HCT116 (cell line): ENCODE measurements at regions not wholly inside any gene's neighbourhood (a gene's known extent, or its start where the extent isn't known, plus 50 kb on each side); places are given as distances from the start of the nearest gene placed in this dataset.

Source experiments
- ATAC-seq: fragments of 200-7000 bp; cut with Tn5 transposase; 2 replicates; pipeline ENCODE4 v1.9.1; 2020; ENCODE audit warnings: mild to moderate bottlenecking, moderate library complexity
- BruUV-seq: library from RNA; stranded (reverse); fragments of 400-500 nt; replicated peaks from 2 replicates; lab custom pipeline; 2021; lab: Mats Ljungman, UMichigan
- CTCF ChIA-PET: fragments of 300-600 bp; sonication (Branson Sonifier 250); formaldehyde crosslinking; loops from one replicate; lab custom pipeline; 2021; ENCODE audit warnings: antibody characterized with exemption; lab: Charles Lee
- POLR2A ChIA-PET: fragments of 300-600, 350-600 bp; sonication (Branson Sonifier 250); formaldehyde crosslinking; loops from one replicate; lab custom pipeline; 2021; ENCODE audit warnings: antibody characterized with exemption; lab: Charles Lee
- RAD21 ChIA-PET, 2 experiments: fragments of 300-600 bp; sonication (Branson Sonifier 250); formaldehyde crosslinking; loops; one replicate each; lab custom pipeline; 2023; ENCODE audit warnings: low total read pairs in 2 of 2; ENCODE audit not compliant: uncharacterized antibody in 2 of 2, unreplicated experiment in 2 of 2, low non-redundant PET in 1 of 2; lab: Charles Lee
- DNase-seq: peaks from one replicate; pipeline ENCODE4 v3.0.0-alpha.2; 2010; ENCODE audit warnings: low read depth, low spot score
- H2AFZ ChIP-seq: fragments of 200-600 bp; shearing (Covaris generic), sonication (generic); 2 replicates; pipeline ENCODE4 v1.6.1; 2017; ENCODE audit warnings: low read depth, mixed run types, mixed read lengths, antibody characterized with exemption, low read length; ENCODE audit not compliant: poor library complexity, severe bottlenecking
- H3K27ac ChIP-seq: 2 replicates; pipeline ENCODE4 v1.5.1; 2012; ENCODE audit warnings: low read depth, low read length
- H3K27me3 ChIP-seq: fragments of 200-600 bp; sonication (generic); 2 replicates; pipeline ENCODE4 v1.6.1; 2016; ENCODE audit warnings: mixed run types, low read length, mixed read lengths; ENCODE audit not compliant: insufficient read depth
- H3K36me3 ChIP-seq, 2 experiments: fragments of 200-500 bp in 1 of 2; fragments of 200-600 bp in 1 of 2; sonication (Bioruptor generic) in 1 of 2; sonication (generic) in 1 of 2; 2 replicates each; pipeline versions ENCODE4 v1.5.1 to v1.6.1; 2014 to 2016; ENCODE audit warnings: low read length in 2 of 2, inconsistent platforms in 1 of 2, mixed read lengths in 1 of 2, mixed run types in 1 of 2; ENCODE audit not compliant: insufficient read depth in 2 of 2, control insufficient read depth in 1 of 2
- H3K4me1 ChIP-seq, 2 experiments: fragments of 200-600 bp in 1 of 2; sonication (generic) in 1 of 2; 2 replicates each; pipeline versions ENCODE4 v1.5.1 to v1.6.1; 2012 to 2017; ENCODE audit warnings: low read length in 2 of 2, inconsistent platforms in 1 of 2, mild to moderate bottlenecking in 1 of 2, mixed read lengths in 1 of 2, mixed run types in 1 of 2, moderate library complexity in 1 of 2; ENCODE audit not compliant: insufficient read depth in 2 of 2, control insufficient read depth in 1 of 2
- H3K4me2 ChIP-seq: fragments of 200-600 bp; sonication (generic); 2 replicates; pipeline ENCODE4 v1.6.1; 2017; ENCODE audit warnings: mixed run types, low read length, mixed read lengths
- H3K4me3 ChIP-seq, 2 experiments: fragments of 200-600 bp in 1 of 2; sonication (generic) in 1 of 2; replicated peaks in 1 of 2; 2 replicates each; pipeline ENCODE4 v1.5.1; 2011 to 2016; ENCODE audit warnings: low read length in 2 of 2, control low read depth in 1 of 2, low read depth in 1 of 2, mild to moderate bottlenecking in 1 of 2, mixed read lengths in 1 of 2, mixed run types in 1 of 2
- H3K79me2 ChIP-seq: fragments of 200-600 bp; sonication (generic); 2 replicates; pipeline ENCODE4 v1.6.1; 2017; ENCODE audit warnings: mild to moderate bottlenecking, mixed run types, low read length, moderate library complexity, mixed read lengths; ENCODE audit not compliant: insufficient read depth
- H3K9ac ChIP-seq: fragments of 200-600 bp; sonication (generic); 2 replicates; pipeline ENCODE4 v1.6.1; 2016; ENCODE audit warnings: low read length, mixed read lengths
- H3K9me2 ChIP-seq: fragments of 200-600 bp; sonication (generic), shearing (Covaris generic); 2 replicates; pipeline ENCODE4 v1.6.1; 2017; ENCODE audit warnings: mixed run types, mild to moderate bottlenecking, moderate library complexity; ENCODE audit not compliant: insufficient read depth
- H3K9me3 ChIP-seq, 2 experiments: fragments of 200-500 bp in 1 of 2; fragments of 200-600 bp in 1 of 2; sonication (Bioruptor generic) in 1 of 2; sonication (generic) in 1 of 2; 2 replicates each; pipeline ENCODE4 v1.6.1; 2014 to 2017; ENCODE audit warnings: low read length in 2 of 2, mixed read lengths in 2 of 2, inconsistent platforms in 1 of 2, low read depth in 1 of 2, mild to moderate bottlenecking in 1 of 2, mixed run types in 1 of 2, moderate library complexity in 1 of 2; ENCODE audit not compliant: control insufficient read depth in 1 of 2, insufficient read depth in 1 of 2
- H4K20me1 ChIP-seq: fragments of 200-600 bp; sonication (generic), shearing (Covaris generic); 2 replicates; pipeline ENCODE4 v1.6.1; 2017; ENCODE audit warnings: mixed run types, mild to moderate bottlenecking, moderate library complexity; ENCODE audit not compliant: insufficient read depth
- CBX3 ChIP-seq: IDR thresholded peaks from 2 replicates; pipeline ENCODE4 v1.6.1; 2012; ENCODE audit warnings: low read depth
- CEBPB ChIP-seq: IDR thresholded peaks from 2 replicates; pipeline ENCODE4 v1.6.1; 2012; ENCODE audit warnings: low read depth
- CTCF ChIP-seq, 3 experiments: fragments of 200-600 bp in 1 of 3; sonication (generic) in 1 of 3; IDR thresholded peaks in 2 of 3; conservative IDR thresholded peaks in 1 of 3; 2 replicates each; pipeline ENCODE4 v1.5.1; 2012 to 2017; ENCODE audit warnings: low read depth in 2 of 3, low read length in 2 of 3, antibody characterized with exemption in 1 of 3, borderline replicate concordance in 1 of 3, control low read depth in 1 of 3, mild to moderate bottlenecking in 1 of 3, mixed read lengths in 1 of 3, mixed run types in 1 of 3, moderate library complexity in 1 of 3; ENCODE audit not compliant: insufficient read depth in 1 of 3
- EGR1 ChIP-seq: IDR thresholded peaks from 2 replicates; pipeline ENCODE4 v1.6.1; 2012; ENCODE audit warnings: low read depth
- ELF1 ChIP-seq: IDR thresholded peaks from 2 replicates; pipeline ENCODE4 v1.6.1; 2012; ENCODE audit warnings: low read depth, borderline replicate concordance
- FOSL1 ChIP-seq: IDR thresholded peaks from 2 replicates; pipeline ENCODE4 v1.6.1; 2012; ENCODE audit warnings: low read depth
- POLR2A ChIP-seq: IDR thresholded peaks from 2 replicates; pipeline ENCODE4 v1.7.0; 2011; ENCODE audit warnings: borderline replicate concordance; ENCODE audit not compliant: insufficient read depth, insufficient read length; ENCODE audit errors: extremely low read depth
- RAD21 ChIP-seq: IDR thresholded peaks from 2 replicates; pipeline ENCODE4 v1.6.1; 2012; ENCODE audit warnings: low read depth, mild to moderate bottlenecking
- REST ChIP-seq: IDR thresholded peaks from 2 replicates; pipeline ENCODE4 v1.6.1; 2012; ENCODE audit warnings: low read depth
- TCF7L2 ChIP-seq: IDR thresholded peaks from 2 replicates; pipeline ENCODE4 v1.7.0; 2011; ENCODE audit warnings: borderline replicate concordance, inconsistent platforms; ENCODE audit not compliant: insufficient read depth, insufficient read length; ENCODE audit errors: extremely low read depth
- YY1 ChIP-seq: IDR thresholded peaks from 2 replicates; pipeline ENCODE4 v1.6.1; 2011; ENCODE audit warnings: low read length, low read depth, moderate library complexity, mild to moderate bottlenecking; ENCODE audit not compliant: insufficient replicate concordance; ENCODE audit errors: extremely low read depth
- intact Hi-C: fragments of 100-400 bp; cut with micrococcal nuclease; formaldehyde crosslinking; loops from 2 replicates; pipeline ENCODE4 v1.10.0; 2022

- Histone ChIP-seq H3K9me3 (no peaks in the 10 kb centered on the region; a peak in 1 of 4 replicates), H3K4me1 (peaks cover 6 to 10% of the 10 kb centered on the region in 2 experiments), H3K27me3 (no peaks in the 10 kb centered on the region), H3K9ac (no peak overlapping the region), H3K9me2 (no peaks in the 10 kb centered on the region), H4K20me1 (no peaks in the 10 kb centered on the region), H3K4me3 (no peak overlapping the region), H3K4me2 (no peak overlapping the region), H3K36me3 (no peaks in the 10 kb centered on the region), H3K79me2 (no peaks in the 10 kb centered on the region), H2AFZ (no peak overlapping the region), H3K27ac (no peak overlapping the region)
- POLR2A ChIA-PET, result no interaction called here
- intact Hi-C loops, result no loop called here
- DNase-seq (no peak), ATAC-seq (no peak)
- TF ChIP-seq EGR1, result no peak
- no peak for TF ChIP-seq RAD21
- TF ChIP-seq CTCF (IDR thresholded peaks at IDR 0.05 in 2 of 3, conservative IDR thresholded peaks at IDR 0.05 in 1 of 3; ENCODE audit: borderline replicate concordance in 1 of 3, insufficient read depth in 1 of 3, low read depth in 2 of 3, low read length in 2 of 3), result no peak
- TF ChIP-seq POLR2A, result no peak
- TF ChIP-seq CBX3, result no peak
- no peak for TF ChIP-seq REST
- TF ChIP-seq YY1, result no peak
- no peak for TF ChIP-seq CEBPB
- TF ChIP-seq ELF1, result no peak
- no peak for TF ChIP-seq TCF7L2
- no peak for TF ChIP-seq FOSL1
- BruUV-seq, result no TSS peak
- RAD21 ChIA-PET, result no interaction called here
- CTCF ChIA-PET, result interaction anchor here (2.0 kb wide), 1 partner anchor 10 kb away, joined by 6 read pairs; no protein-coding TSS in a partner anchor
Measured at GRCh38 chr6:45724027-45724426, 291.6 kb downstream of the CLIC5 start.
